Gastrocnemius medialis (tissue), 4 donors: ENCODE measurements at regions not wholly inside any gene's neighbourhood (a gene's known extent, or its start where the extent isn't known, plus 50 kb on each side); places are given as distances from the start of the nearest gene placed in this dataset.

Source experiments
- CTCF ChIP-seq, 5 experiments: fragments of 450-650 bp in 3 of 5; fragments of 200-600 bp in 2 of 5; sonication (generic) in 2 of 5; IDR thresholded peaks in 4 of 5; conservative IDR thresholded peaks in 1 of 5; 1 replicate in 4 of 5; 2 replicates in 1 of 5; pipeline ENCODE4 v1.5.1; 2016 to 2019; ENCODE audit warnings: antibody characterized with exemption in 5 of 5, mild to moderate bottlenecking in 3 of 5, moderate library complexity in 3 of 5
- POLR2A ChIP-seq, 2 donors: fragments of 450-650 bp; IDR thresholded peaks; one replicate each; pipeline ENCODE4 v1.6.1; 2017; ENCODE audit warnings: antibody characterized with exemption in 2 of 2, mild to moderate bottlenecking in 2 of 2, moderate library complexity in 2 of 2

- TF ChIP-seq CTCF (IDR thresholded peaks at IDR 0.05 in 4 of 5, conservative IDR thresholded peaks at IDR 0.05 in 1 of 5) = no peak
- TF ChIP-seq POLR2A (IDR thresholded peaks at IDR 0.05) = no peak
These were observed 245.1 kb downstream of the STK31 start for GRCh38 chr7:23955145-23955544.
